ENCODE measurements at regions not wholly inside any gene's neighbourhood (a gene's known extent, or its start where the extent isn't known, plus 50 kb on each side); places are given as distances from the start of the nearest gene placed in this dataset.

DNA sequence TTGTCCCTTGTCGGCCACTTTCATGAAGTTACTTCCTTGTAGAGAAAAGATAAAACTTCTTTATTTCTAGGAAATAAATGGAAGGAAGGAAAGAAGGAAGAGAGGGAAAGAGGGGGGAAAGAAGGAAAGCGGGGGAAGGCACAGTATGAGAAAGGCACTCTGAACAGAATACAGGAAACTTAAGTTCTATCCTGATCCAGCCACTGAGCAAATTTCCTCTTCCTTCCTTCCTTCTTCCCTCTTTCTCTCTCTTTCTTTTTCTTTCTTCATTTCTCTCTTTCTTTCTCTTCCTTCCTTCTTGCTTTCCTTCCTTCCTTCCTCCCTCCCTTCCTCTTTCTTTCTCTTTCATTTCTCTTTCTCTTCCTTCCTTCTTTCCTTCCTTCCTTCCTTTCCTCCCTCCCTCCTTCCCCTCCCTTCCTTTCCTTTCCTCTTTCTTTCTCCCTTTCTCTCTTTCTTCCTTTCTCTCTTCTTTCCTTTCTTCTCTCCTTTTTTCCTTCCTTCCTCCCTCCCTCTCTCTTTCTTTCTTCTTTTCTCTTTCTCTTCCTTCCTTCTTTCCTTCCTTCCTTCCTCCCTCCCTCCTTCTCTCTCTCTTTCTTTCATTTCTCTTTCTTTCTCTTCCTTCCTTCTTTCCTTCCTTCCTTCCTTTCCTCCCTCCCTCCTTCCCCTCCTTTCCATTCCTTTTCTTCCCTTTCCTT, 240.2 kb upstream of the BRINP1 start:
- Histone ChIP-seq H3K4me2 (no peak overlapping the region), H3K9me3 (no peaks in the 10 kb centered on the region), H3K4me3 (no peak overlapping the region), H3K27ac (no peak overlapping the region), H3K4me1 (no peaks in the 10 kb centered on the region)
- TF ChIP-seq FOXS1 (CRISPR knock-in tag; IDR thresholded peaks at IDR 0.05), result no peak
- TF ChIP-seq CBX2 (IDR thresholded peaks at IDR 0.05; ENCODE audit: borderline replicate concordance, low read depth), result no peak
- TF ChIP-seq CBX8 (IDR thresholded peaks at IDR 0.05), result no peak
- no peak for ATAC-seq
- 9% methylated on average over 2 of the region's 2 CpGs for WGBS (ENCODE audit: missing lambda C conversion rate)
- no peak for DNase-seq (ENCODE audit: low read depth in 1 of 2, low spot score in 1 of 2)
- no peak for FAIRE-seq
- ChIA-PET CTCF (no interaction called here), POLR2A (no interaction called here)

DNA sequence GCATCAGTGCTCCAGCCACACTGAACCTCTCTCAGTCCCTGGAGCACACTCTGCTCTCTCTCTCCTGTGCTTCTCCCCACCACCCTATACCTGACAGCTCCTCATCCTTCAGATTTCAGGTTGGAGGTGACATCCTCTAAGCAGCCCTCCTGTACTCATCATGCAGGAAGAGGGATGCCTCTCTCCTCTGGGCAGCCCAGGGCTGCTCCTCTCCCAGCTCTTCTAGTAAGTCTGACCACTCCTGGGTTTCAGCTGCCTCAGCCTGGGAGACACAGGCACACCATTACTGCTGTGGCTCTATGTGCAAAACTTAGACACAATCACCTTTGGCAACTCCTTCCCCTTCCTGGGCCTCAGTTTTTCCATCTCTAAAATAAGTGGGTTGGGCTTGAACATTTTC, 232.4 kb upstream of the BRINP1 start:
- Histone ChIP-seq H3K4me1 (no peaks in the 10 kb centered on the region), H3K4me3 (no peak overlapping the region), H3K4me2 (no peak overlapping the region), H3K9me3 (no peaks in the 10 kb centered on the region), H3K27ac (no peak overlapping the region)
- TF ChIP-seq EP300 (IDR thresholded peaks at IDR 0.05), result no peak
- no peak for TF ChIP-seq NR3C1 (IDR thresholded peaks at IDR 0.05)
- TF ChIP-seq HOXA7 (CRISPR knock-in tag; IDR thresholded peaks at IDR 0.05), result no peak
- no peak for TF ChIP-seq NPAS2 (CRISPR knock-in tag; IDR thresholded peaks at IDR 0.05; ENCODE audit: borderline replicate concordance)
- TF ChIP-seq SREBF2 (IDR thresholded peaks at IDR 0.05), result no peak
- TF ChIP-seq MYC (IDR thresholded peaks at IDR 0.05; ENCODE audit: borderline replicate concordance, low read length), result no peak
- no peak for TF ChIP-seq BCL3 (IDR thresholded peaks at IDR 0.05)
- TF ChIP-seq, protein P1, sequence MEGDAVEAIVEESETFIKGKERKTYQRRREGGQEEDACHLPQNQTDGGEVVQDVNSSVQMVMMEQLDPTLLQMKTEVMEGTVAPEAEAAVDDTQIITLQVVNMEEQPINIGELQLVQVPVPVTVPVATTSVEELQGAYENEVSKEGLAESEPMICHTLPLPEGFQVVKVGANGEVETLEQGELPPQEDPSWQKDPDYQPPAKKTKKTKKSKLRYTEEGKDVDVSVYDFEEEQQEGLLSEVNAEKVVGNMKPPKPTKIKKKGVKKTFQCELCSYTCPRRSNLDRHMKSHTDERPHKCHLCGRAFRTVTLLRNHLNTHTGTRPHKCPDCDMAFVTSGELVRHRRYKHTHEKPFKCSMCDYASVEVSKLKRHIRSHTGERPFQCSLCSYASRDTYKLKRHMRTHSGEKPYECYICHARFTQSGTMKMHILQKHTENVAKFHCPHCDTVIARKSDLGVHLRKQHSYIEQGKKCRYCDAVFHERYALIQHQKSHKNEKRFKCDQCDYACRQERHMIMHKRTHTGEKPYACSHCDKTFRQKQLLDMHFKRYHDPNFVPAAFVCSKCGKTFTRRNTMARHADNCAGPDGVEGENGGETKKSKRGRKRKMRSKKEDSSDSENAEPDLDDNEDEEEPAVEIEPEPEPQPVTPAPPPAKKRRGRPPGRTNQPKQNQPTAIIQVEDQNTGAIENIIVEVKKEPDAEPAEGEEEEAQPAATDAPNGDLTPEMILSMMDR (IDR thresholded peaks at IDR 0.05), result no peak
- no peak for TF ChIP-seq ZFP36 (IDR thresholded peaks at IDR 0.05; ENCODE audit: borderline replicate concordance, partially characterized antibody)
- no peak for TF ChIP-seq CHD2 (IDR thresholded peaks at IDR 0.05; ENCODE audit: low read length, partially characterized antibody)
- POLR2A ChIA-PET, result no interaction called here
- FAIRE-seq (no peak), ATAC-seq (no peak), DNase-seq (ENCODE audit: low read depth in 1 of 2, low spot score in 1 of 2) (no peak)
- CTCF ChIA-PET, result interaction anchor here (0.6 to 1.4 kb wide), 2 partner anchors 10 to 85 kb away, joined by 3 read pairs; no protein-coding TSS in a partner anchor

DNA sequence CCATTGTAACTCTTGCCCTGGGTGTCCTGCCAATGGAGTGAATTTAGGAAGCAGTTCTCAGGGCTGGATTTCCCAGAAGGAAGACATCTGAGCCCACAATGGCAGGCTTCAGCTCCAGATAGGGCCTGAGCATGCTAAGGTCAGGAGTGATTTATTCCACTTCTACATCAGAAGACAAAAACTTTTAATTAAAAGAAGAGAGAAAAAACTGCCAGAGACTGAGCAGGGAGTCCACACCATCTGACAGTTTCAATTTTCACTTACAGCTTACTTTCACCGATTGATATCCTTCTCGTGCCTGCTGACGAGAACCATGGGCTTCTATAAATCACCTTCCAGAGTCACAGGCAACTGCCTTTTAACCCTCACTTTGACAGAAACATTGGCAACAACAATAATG, 228.3 kb upstream of the BRINP1 start:
- DNase-seq (ENCODE audit: low read depth in 1 of 2, low spot score in 1 of 2), result no peak
- ChIA-PET CTCF (no interaction called here), POLR2A (no interaction called here)
- Histone ChIP-seq H3K9me3 (no peaks in the 10 kb centered on the region), H3K4me1 (no peaks in the 10 kb centered on the region), H3K4me2 (no peak overlapping the region), H3K4me3 (no peak overlapping the region), H3K27ac (no peak overlapping the region)
- no peak for ATAC-seq
- WGBS (ENCODE audit: missing lambda C conversion rate), result 8% methylated on average over 3 of the region's 3 CpGs
- FAIRE-seq, result no peak
- no peak for TF ChIP-seq PBX3 (IDR thresholded peaks at IDR 0.05)
- TF ChIP-seq HDAC2 (IDR thresholded peaks at IDR 0.05), result no peak
- TF ChIP-seq, protein P2, sequence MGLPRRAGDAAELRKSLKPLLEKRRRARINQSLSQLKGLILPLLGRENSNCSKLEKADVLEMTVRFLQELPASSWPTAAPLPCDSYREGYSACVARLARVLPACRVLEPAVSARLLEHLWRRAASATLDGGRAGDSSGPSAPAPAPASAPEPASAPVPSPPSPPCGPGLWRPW (IDR thresholded peaks at IDR 0.05), result no peak
- TF ChIP-seq NPAS2 (CRISPR knock-in tag; IDR thresholded peaks at IDR 0.05; ENCODE audit: borderline replicate concordance), result no peak
- TF ChIP-seq CBX2 (IDR thresholded peaks at IDR 0.05; ENCODE audit: borderline replicate concordance, low read depth), result no peak
- TF ChIP-seq, protein P1 (IDR thresholded peaks at IDR 0.05), result no peak
- TF ChIP-seq REST (IDR thresholded peaks at IDR 0.05), result no peak
- no peak for TF ChIP-seq BHLHE40 (IDR thresholded peaks at IDR 0.05; ENCODE audit: low read depth, low read length)
- TF ChIP-seq CHD2 (IDR thresholded peaks at IDR 0.05; ENCODE audit: low read length, partially characterized antibody), result no peak
- TF ChIP-seq PHF8 (IDR thresholded peaks at IDR 0.05; ENCODE audit: borderline replicate concordance, low read depth), result no peak
- no peak for TF ChIP-seq MAZ (IDR thresholded peaks at IDR 0.05; ENCODE audit: borderline replicate concordance, low read depth, low read length)
- TF ChIP-seq POLR2AphosphoS2 (conservative IDR thresholded peaks at IDR 0.05; ENCODE audit: low read length), result no peak
- TF ChIP-seq MYC (IDR thresholded peaks at IDR 0.05; ENCODE audit: borderline replicate concordance, low read length), result no peak
- TF ChIP-seq HOXB5 (CRISPR knock-in tag; IDR thresholded peaks at IDR 0.05), result no peak
- TF ChIP-seq TFCP2L1 (CRISPR knock-in tag; IDR thresholded peaks at IDR 0.05), result no peak

Measured in A549 (cell line).